ENCODE measurements at regions not wholly inside any gene's neighbourhood (a gene's known extent, or its start where the extent isn't known, plus 50 kb on each side); places are given as distances from the start of the nearest gene placed in this dataset.

- H3K27me3 ChIP-seq (ENCODE audit: low read depth): no peaks in the 10 kb centered on the region
- H3K4me3 ChIP-seq: no peak overlapping the region
- TF ChIP-seq CTCF (IDR thresholded peaks at IDR 0.05): no peak
- H3K9me3 ChIP-seq: no peaks in the 10 kb centered on the region
- H3K36me3 ChIP-seq: no peaks in the 10 kb centered on the region
- intact Hi-C loops (cut with DNase I): no loop called here
- ATAC-seq: no peak
- no peak for DNase-seq
- H3K27ac ChIP-seq: no peak overlapping the region
- H3K4me1 ChIP-seq: no peaks in the 10 kb centered on the region
Measured at GRCh38 chr3:145145461-145145860, 1015.5 kb downstream of the PLOD2 start.

GRCh38 chr3:145159640-145160039 is 1001.3 kb downstream of the PLOD2 start:
- ATAC-seq (no peak), DNase-seq (no peak)
- Histone ChIP-seq H3K4me3 (no peak overlapping the region), H3K27me3 (ENCODE audit: low read depth) (no peaks in the 10 kb centered on the region), H3K9me3 (no peaks in the 10 kb centered on the region), H3K36me3 (no peaks in the 10 kb centered on the region), H3K4me1 (no peaks in the 10 kb centered on the region), H3K27ac (no peak overlapping the region)
- no peak for TF ChIP-seq CTCF (IDR thresholded peaks at IDR 0.05)
- intact Hi-C loops (cut with DNase I): no loop called here

- intact Hi-C loops (cut with DNase I): no loop called here
- Histone ChIP-seq H3K36me3 (no peaks in the 10 kb centered on the region), H3K4me1 (no peaks in the 10 kb centered on the region), H3K27me3 (ENCODE audit: low read depth) (no peaks in the 10 kb centered on the region), H3K4me3 (no peak overlapping the region), H3K9me3 (no peaks in the 10 kb centered on the region), H3K27ac (no peak overlapping the region)
- ATAC-seq (no peak), DNase-seq (no peak)
- TF ChIP-seq CTCF (IDR thresholded peaks at IDR 0.05): no peak
Measured at GRCh38 chr3:145170121-145170520, 990.9 kb downstream of the PLOD2 start.

GRCh38 chr3:145175626-145176025 is 985.4 kb downstream of the PLOD2 start:
- Histone ChIP-seq H3K27me3 (ENCODE audit: low read depth) (no peaks in the 10 kb centered on the region), H3K27ac (no peak overlapping the region), H3K36me3 (no peaks in the 10 kb centered on the region), H3K9me3 (no peaks in the 10 kb centered on the region), H3K4me1 (no peaks in the 10 kb centered on the region), H3K4me3 (no peak overlapping the region)
- intact Hi-C loops (cut with DNase I): no loop called here
- no peak for TF ChIP-seq CTCF (IDR thresholded peaks at IDR 0.05)
- no peak for DNase-seq
- ATAC-seq: no peak

- H3K27ac ChIP-seq: no peak overlapping the region
- no peaks in the 10 kb centered on the region for H3K36me3 ChIP-seq
- no peak for TF ChIP-seq CTCF (IDR thresholded peaks at IDR 0.05)
- ATAC-seq: no peak
- DNase-seq: no peak
- no peak overlapping the region for H3K4me3 ChIP-seq
- intact Hi-C loops (cut with DNase I): no loop called here
- no peaks in the 10 kb centered on the region for H3K9me3 ChIP-seq
- H3K27me3 ChIP-seq (ENCODE audit: low read depth): no peaks in the 10 kb centered on the region
- H3K4me1 ChIP-seq: no peaks in the 10 kb centered on the region
Measured at GRCh38 chr3:145176907-145177306, 984.1 kb downstream of the PLOD2 start.

- DNase-seq (no peak), ATAC-seq (no peak)
- no peak overlapping the region for H3K4me3 ChIP-seq
- intact Hi-C loops (cut with DNase I): no loop called here
- no peaks in the 10 kb centered on the region for H3K36me3 ChIP-seq
- TF ChIP-seq CTCF (IDR thresholded peaks at IDR 0.05): no peak
- no peak overlapping the region for H3K27ac ChIP-seq
- H3K9me3 ChIP-seq: no peaks in the 10 kb centered on the region
- H3K27me3 ChIP-seq (ENCODE audit: low read depth): no peaks in the 10 kb centered on the region
- H3K4me1 ChIP-seq: no peaks in the 10 kb centered on the region
Measured at GRCh38 chr3:145177828-145178227, 983.2 kb downstream of the PLOD2 start.

Measured in lower lobe of right lung (tissue), 2 donors.